GM13977 (cell line): ENCODE measurements at regions not wholly inside any gene's neighbourhood (a gene's known extent, or its start where the extent isn't known, plus 50 kb on each side); places are given as distances from the start of the nearest gene placed in this dataset.

ENCODE experiments used
- DNase-seq: peaks from one replicate; pipeline ENCODE4 v3.0.0; 2012; ENCODE audit warnings: low spot score
- CTCF ChIP-seq: IDR thresholded peaks from 2 replicates; pipeline ENCODE4 v1.5.1; 2012; ENCODE audit warnings: mild to moderate bottlenecking, control low read depth; ENCODE audit not compliant: insufficient read depth; ENCODE audit errors: extremely low read depth, missing control alignments
- in situ Hi-C: fragments of 300-500 bp; cut with MboI; formaldehyde crosslinking; loops from one replicate; pipeline ENCODE4 v1.12.0; 2022; ENCODE audit warnings: low sequenced_read_pairs, low pct_unique_long_range_greater_than_20kb, mixed read lengths, inconsistent platforms; ENCODE audit not compliant: unreplicated experiment

DNA sequence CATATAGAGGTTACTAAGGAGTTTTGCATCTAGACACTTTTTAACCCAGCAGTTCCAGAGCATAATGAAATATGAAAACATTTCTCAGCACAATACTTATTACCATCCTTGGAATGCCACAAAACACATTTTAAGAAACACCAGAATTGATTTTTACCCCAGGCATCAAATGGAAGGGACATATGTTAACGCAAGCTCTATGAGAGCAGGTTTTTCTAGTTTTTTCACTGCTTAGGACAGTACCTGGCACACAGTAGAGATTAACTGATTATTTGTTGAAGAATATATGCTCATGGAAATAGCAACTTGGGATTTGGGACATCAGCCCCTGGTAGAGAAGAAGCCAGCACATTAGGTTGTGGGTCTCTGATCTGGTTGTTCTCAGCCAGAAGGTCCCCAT, 67.0 kb upstream of the ARID5B start:
- in situ Hi-C loops = no loop called here
- DNase-seq = no peak
- no peak for TF ChIP-seq CTCF

GRCh38 chr10:61835069-61835945, 66.2 kb upstream of the ARID5B start:
- no peak for DNase-seq
- TF ChIP-seq CTCF = peak; percentile 52
- in situ Hi-C loops = no loop called here

DNA sequence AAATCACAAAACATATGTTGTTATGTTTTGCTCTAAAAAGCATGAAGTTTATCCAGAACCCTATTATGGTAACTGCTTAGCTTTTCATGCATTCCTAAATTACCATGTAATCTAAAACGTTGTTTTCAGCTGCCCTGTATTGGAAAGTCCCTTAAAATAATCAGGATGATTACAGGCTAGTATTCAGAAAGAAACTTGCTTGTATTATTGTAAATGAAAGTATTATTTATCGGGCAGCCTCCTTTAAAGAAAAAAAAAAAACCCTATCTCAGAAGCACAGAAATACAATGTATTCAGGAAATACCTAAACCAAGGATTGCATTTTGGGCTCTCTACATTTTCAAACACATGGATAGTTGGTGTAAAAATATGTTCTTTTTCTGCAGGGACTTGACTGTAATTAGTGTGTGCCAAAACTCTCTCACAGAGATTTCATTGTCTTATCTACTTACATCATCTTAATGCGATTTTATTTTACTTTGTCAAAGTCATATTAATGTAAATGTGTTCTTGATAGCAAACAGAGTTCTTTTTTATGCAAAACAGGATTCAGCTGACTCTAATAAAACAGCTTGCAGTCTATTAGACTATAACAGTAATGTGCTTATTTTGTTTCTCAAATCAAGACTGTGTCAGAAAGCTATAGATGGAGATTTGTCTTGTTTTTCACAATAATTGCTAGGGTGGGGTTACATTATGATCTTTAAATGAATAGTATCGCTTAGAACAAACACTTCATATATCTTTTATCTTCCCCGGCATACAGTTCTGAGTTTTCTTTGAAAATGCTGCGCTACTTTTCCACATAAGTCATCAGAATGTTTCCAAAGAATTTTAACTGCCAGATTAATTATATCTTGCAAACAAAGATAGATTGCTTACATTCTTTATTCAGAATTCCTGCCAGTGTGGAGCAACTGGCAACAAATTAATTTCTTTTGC, 65.3 kb upstream of the ARID5B start:
- in situ Hi-C loops = no loop called here
- no peak for TF ChIP-seq CTCF
- no peak for DNase-seq

DNA sequence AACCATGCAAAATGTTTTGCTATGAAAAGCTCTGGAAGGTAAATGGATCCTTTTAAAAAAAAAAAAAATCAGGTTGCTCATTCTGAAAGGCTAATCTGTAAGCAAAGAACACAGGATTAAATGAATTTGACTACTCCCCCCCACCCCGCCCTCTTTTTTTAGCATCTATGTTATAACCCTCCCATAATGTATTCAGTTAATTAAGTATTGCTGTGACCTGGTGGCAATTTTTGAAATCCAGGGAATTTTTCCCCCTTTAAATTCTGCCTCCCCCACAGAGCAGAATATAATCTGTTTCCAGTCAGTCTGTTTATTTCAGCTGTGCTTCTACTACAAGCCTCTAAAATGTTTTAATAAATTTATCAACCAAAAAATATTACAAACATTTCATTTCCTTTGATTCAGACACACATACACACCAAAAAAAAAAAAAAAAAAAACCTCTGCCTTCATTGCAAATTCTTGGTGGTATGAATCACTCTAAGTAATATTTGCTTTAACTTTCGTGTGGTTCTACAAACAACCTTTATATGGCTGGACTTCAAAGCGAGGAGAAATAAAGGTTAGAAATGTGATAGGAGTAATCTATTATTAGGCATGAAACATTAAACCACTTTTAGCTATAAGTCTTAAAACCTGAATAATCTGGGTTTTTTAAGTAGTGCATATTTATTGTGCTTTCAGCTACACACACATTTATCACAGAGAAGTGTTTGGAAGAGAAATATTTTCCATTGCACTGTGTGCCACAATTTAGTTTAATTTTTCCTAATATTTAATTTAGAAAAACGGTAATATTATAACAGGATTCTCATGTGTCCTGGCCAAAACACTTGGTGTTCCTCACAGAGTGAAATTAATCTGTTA, 64.4 kb upstream of the ARID5B start:
- no peak for TF ChIP-seq CTCF
- DNase-seq = no peak
- in situ Hi-C loops = no loop called here

GRCh38 chr10:61837755-61838171, 63.7 kb upstream of the ARID5B start:
- in situ Hi-C loops = no loop called here
- no peak for DNase-seq
- TF ChIP-seq CTCF = no peak

DNA sequence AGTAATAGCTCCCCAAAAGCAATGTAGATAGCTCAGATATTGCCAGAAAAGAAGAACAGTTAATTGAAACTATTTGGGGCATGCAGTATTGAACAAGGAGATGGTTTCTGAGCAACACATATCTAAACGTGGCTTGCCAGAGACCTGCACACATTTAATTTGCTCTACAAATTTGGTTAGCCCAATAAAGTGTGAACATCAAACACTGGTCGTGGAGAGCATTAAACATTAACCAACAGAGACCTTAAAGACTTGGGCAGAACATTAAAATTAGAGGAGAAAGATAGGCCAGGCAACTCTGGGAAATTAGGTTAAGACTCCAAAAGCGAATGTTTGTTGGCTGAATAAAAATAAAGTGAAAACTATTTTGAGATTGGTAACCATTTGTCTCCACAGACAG, 61.6 kb upstream of the ARID5B start:
- no peak for DNase-seq
- no peak for TF ChIP-seq CTCF
- in situ Hi-C loops = no loop called here
